ENCODE measurements at regions not wholly inside any gene's neighbourhood (a gene's known extent, or its start where the extent isn't known, plus 50 kb on each side); places are given as distances from the start of the nearest gene placed in this dataset.

- TF ChIP-seq CTCF (conservative IDR thresholded peaks at IDR 0.05; ENCODE audit: low read depth in 2 of 2) = no peak
- no peak for TF ChIP-seq REST (IDR thresholded peaks at IDR 0.05; ENCODE audit: unreplicated experiment)
- TF ChIP-seq POLR2AphosphoS5 (IDR thresholded peaks at IDR 0.05; ENCODE audit: low read depth) = no peak
- TF ChIP-seq ZNF462 (CRISPR knock-in tag; IDR thresholded peaks at IDR 0.05) = no peak
- no peak for TF ChIP-seq EZH2 (IDR thresholded peaks at IDR 0.05; ENCODE audit: low read depth, unreplicated experiment)
These were observed 382.2 kb downstream of the FLRT2 start for GRCh38 chr14:85912141-85912540.

Data from GM23338 (cell line).